NOMO-1 treated with DMSO at 0.1 percent for 48 hours (cell line): ENCODE measurements at regions not wholly inside any gene's neighbourhood (a gene's known extent, or its start where the extent isn't known, plus 50 kb on each side); places are given as distances from the start of the nearest gene placed in this dataset.
A peak's percentile ranks its signal among the peaks of the same experiment; 100 is the strongest.

Experiments used
- DNase-seq: peaks from one replicate; lab custom pipeline; 2025; ENCODE audit not compliant: unreplicated experiment; lab: John Stamatoyannopoulos, UW

DNA sequence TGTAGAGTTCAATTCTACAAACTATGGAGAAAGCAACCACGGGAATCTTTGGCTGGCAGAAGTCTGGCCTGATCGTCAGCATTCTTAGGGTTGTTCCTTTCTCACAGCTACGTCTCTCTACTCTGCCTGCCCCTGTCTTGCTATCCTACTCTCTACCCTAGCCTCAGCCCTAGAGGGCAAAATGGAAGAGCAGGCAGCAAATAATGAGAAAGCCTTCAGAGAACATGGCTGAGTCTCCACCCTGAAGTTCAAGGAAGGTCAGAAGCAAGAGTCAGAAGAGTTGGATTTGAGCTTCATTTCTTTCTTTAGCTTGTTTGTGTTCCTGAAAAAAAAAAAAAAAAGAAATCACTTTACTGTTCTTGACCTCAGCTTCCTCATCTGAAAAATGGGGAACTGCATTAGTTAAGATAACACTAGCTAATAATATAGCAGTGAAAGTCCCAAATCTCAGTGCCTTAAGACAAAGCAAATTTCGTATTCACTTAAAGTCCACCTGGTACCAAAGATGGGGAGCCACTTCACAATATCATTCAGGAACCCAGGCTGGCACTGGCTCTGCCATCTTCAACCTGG, 50.2 kb upstream of the CCND2 start:
- DNase-seq, result no peak

GRCh38 chr12:4221258-4221620, 52.3 kb upstream of the CCND2 start:
- no peak for DNase-seq

- DNase-seq, result no peak
Measured at GRCh38 chr12:4220536-4221257, 52.9 kb upstream of the CCND2 start.

DNA sequence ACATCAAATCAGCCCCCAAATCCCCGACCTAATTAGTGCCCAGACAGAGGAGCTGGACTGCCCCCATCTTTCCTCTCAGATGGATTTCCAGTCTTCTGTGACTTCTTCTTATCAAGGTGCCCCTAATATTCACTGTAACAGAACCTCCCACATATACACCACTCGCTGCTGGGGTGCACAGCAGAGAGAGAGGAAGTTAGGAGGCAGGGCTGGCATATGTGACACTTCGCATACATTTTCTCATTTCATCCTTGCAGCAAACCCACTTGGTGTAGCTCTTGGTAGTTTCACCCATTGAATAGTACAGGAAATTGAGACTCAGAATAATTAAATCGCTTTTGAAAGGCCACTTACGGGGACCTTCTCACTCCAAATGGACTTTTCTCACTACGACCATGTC, 56.5 kb upstream of the CCND2 start:
- no peak for DNase-seq

DNA sequence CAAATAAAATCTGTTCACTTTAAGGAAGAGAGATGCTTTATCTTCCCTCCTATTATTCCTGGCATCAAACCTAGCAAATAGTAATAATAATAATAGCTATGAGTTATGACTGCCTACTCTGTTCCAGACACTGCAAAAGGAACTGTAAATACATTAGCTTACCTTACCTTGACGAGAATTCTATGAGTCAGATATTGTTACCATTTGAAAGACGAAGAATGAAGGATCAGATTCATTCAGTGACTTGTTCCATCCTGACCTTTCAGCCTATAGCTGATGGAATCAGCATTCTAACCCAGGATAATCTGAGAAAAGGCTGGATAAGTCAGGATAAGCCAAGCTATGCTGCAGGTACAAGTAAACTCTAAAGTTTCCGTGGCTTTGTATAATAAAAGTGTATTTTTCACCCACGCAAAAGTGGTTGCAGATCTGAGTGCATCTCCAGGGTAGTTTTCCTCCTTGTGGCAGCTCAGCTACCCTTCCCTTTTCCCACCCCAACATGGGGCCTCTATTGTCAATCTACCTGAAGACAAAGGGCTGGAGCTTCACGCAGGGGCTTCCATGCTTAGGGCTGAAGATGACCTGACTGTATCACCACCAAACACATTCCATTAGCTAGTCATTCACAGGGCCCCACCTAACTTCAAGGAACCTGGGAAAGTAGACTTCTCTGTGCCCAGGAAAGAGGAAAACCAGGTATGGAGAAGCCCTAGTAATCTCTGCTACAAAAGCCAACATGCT, 57.2 kb upstream of the CCND2 start:
- no peak for DNase-seq

GRCh38 chr12:4215229-4216186, 58.1 kb upstream of the CCND2 start:
- DNase-seq, result peak; percentile 86

GRCh38 chr12:4214877-4215228, 58.7 kb upstream of the CCND2 start:
- DNase-seq, result no peak

DNA sequence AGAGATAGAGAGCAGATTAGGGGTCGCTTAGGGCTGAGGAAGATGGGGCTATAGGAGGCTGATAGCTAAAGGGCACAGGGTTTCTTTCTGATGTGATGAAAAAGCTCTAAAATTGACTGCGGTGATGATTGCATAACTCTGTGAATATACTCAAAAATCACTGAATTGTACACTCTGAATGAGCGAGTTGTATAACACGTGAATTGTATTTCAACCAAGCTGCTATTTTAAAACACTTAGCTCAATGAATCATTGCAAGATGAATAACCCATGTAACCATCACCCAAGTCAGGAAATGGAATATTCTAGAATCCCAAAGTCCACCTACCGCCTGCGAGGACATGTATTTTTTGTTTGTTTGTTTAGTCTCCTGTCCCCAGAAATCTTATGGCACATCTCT, 60.1 kb upstream of the CCND2 start:
- DNase-seq, result no peak

DNA sequence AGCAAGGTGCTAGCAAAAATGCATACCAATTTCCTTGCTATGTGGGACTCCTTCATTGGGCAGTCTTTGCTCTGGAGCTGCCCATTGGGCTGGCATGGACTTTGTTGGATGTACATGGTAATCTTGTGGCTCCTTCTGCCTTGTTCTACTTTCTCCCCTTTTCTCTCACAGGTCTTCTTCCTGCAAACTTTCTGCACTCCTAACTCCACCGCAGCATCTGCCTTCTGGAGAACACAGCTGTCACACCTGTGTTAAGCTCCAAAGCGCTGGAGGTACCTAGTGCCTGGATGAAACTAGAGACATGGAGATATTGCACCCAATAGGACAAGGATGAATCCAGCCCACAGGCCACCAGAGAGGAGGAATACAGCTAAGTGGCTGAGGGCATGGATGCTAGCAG, 60.7 kb upstream of the CCND2 start:
- DNase-seq, result no peak

DNA sequence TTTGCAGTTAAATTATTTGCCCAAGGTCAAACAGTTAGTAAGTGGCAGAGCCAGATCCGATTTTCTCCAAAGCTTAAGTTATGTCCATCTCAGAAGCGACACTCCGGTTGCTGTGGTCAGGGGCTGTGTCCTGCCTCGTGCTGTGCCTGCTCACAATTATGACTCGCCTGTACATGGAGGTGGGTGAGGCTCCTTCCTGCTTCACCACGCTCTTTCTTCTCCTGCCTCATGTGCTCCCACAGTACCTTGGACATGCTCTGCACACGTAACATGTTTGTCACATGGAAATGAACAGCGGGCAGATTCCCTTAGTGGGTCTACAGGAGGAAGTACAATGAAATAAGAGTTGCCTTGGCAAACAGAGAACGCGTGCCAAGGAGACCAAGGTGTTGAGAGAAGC, 62.2 kb upstream of the CCND2 start:
- DNase-seq, result no peak

GRCh38 chr12:4210183-4210582, 63.4 kb upstream of the CCND2 start:
- no peak for DNase-seq

GRCh38 chr12:4206470-4206869, 67.1 kb upstream of the CCND2 start:
- no peak for DNase-seq

DNA sequence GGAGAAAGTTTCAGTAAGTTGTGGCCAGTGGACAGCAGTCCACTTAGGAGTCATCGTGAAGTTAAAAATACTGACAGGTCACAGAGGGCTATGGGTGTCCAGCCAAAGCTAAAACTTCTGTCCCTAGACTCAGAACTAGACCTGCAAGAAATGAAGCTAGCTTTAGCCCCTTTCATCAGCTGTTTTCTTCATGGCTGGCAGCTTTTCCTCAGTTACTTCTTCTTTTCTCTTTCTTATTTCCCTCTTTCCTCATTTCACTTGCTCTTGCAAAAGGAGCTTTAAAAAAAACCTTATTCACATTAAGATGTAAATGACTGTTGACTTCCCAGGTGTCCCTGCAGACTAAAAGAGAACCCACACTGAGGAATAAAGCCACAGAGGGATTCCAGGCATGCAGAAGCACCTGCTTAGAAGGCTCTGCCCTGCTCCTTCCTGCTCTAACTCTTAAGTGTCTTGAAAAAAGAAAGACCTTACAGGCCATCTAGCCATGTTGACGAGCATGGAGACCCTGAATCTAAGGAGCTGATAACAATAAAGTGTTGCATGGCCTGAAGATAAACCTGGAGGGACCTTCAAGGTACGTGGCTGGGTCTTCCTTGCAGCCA, 69.7 kb upstream of the CCND2 start:
- peak; percentile 81 for DNase-seq

GRCh38 chr12:4202918-4203317, 70.6 kb upstream of the CCND2 start:
- DNase-seq, result no peak

DNA sequence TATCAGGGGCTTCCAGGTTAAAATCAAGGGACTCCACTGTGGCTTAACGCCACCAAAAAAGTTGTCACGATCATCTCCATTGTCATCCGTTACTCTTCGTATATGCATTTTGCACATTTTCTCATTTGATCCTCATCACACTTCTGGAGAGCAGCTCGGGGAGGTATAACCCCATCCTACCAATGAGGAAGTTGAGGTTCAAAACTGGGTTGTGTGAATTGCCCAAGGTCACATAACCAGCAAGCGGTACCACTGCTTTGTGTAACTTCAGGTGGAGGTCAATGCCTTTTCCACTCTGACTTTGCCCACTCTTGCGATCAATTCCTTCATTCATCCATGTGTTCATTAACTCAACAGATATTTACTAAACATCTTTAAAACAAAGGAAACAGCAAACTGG, 71.1 kb upstream of the CCND2 start:
- peak; percentile 33 for DNase-seq

DNA sequence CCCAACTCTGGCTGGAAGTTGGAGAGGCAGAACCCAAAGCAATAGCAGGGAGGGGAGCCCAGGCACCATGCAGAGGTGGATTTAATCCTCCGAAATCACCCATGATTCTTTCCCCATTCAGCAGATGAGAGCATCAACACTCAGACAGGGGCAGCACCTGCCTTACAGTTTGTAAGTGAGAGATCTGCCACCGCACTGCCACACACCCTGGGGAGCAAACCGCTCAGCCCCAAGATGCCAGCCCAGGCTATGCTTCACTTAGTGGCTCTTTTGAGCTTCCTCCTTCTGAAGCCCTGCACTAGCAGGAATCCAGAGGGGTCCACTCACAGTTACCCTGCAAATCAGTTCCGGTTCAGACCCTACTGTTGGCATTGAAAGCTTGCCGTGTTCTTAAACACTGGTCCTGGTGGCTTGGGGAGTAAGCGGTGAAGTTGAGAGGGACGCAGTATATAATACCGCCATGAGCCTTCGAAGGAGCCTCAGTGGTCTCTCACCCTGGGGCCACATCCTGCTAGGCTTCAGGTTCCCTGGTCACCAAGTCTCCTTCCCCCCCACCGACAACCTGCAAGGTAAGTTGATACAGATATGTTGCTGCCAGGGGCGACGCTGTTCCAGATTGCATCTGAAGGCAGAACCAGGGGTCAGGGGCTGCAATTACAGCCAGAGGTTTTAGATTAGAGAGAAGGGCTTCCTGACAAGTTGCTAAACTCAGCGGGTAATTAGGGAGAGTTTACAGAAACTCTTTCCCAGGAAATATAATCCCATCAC, 72.0 kb upstream of the CCND2 start:
- no peak for DNase-seq

GRCh38 chr12:4197922-4198763, 75.4 kb upstream of the CCND2 start:
- no peak for DNase-seq

- DNase-seq, result no peak
Measured at GRCh38 chr12:4196805-4197420, 76.6 kb upstream of the CCND2 start.

GRCh38 chr12:4194668-4195067, 78.9 kb upstream of the CCND2 start:
- no peak for DNase-seq
